HEK293T (cell line): ENCODE measurements at regions not wholly inside any gene's neighbourhood (a gene's known extent, or its start where the extent isn't known, plus 50 kb on each side); places are given as distances from the start of the nearest gene placed in this dataset.
A peak's percentile ranks its signal among the peaks of the same experiment; 100 is the strongest.

Source experiments
- CTCF ChIA-PET: fragments of 350-600 bp; formaldehyde crosslinking; extraction: SDS; loops from one replicate; lab custom pipeline; 2021; ENCODE audit warnings: antibody characterized with exemption, inconsistent platforms; lab: Yijun Ruan, JAX
- POLR2A ChIA-PET: fragments of 350-600 bp; formaldehyde crosslinking; extraction: SDS; loops from one replicate; lab custom pipeline; 2020; ENCODE audit warnings: antibody characterized with exemption, inconsistent platforms; lab: Yijun Ruan, JAX
- DNase-seq: peaks from one replicate; pipeline ENCODE4 v3.0.0; 2012; ENCODE audit warnings: mixed read lengths; ENCODE audit errors: extremely low spot score
- ARNT ChIP-seq: fragments of 450-650 bp; IDR thresholded peaks from 2 replicates; pipeline ENCODE4 v1.6.1; 2017; ENCODE audit warnings: mild to moderate bottlenecking
- BHLHE40 ChIP-seq: fragments of 450-650 bp; IDR thresholded peaks from 2 replicates; pipeline ENCODE4 v1.6.1; 2016; ENCODE audit warnings: mild to moderate bottlenecking, moderate library complexity, borderline replicate concordance
- CTBP1 ChIP-seq: fragments of 450-650 bp; IDR thresholded peaks from 2 replicates; pipeline ENCODE4 v1.6.1; 2016; ENCODE audit warnings: borderline replicate concordance
- ELF4 ChIP-seq: fragments of 450-650 bp; IDR thresholded peaks from 2 replicates; pipeline ENCODE4 v1.6.1; 2017; ENCODE audit warnings: antibody characterized with exemption
- FOXA1 ChIP-seq: fragments of 450-650 bp; IDR thresholded peaks from 2 replicates; pipeline ENCODE4 v1.6.1; 2016; ENCODE audit warnings: mild to moderate bottlenecking
- FOXK2 ChIP-seq: fragments of 450-650 bp; IDR thresholded peaks from 2 replicates; pipeline ENCODE4 v1.6.1; 2016; ENCODE audit warnings: mild to moderate bottlenecking
- FOXM1 ChIP-seq: fragments of 450-650 bp; IDR thresholded peaks from 2 replicates; pipeline ENCODE4 v1.6.1; 2017; ENCODE audit warnings: mild to moderate bottlenecking, borderline replicate concordance
- HDGF ChIP-seq: fragments of 450-650 bp; IDR thresholded peaks from 2 replicates; pipeline ENCODE4 v1.6.1; 2017; ENCODE audit warnings: antibody characterized with exemption, borderline replicate concordance
- L3MBTL2 ChIP-seq: fragments of 450-650 bp; conservative IDR thresholded peaks from 2 replicates; pipeline ENCODE4 v1.6.1; 2016; ENCODE audit warnings: mild to moderate bottlenecking
- LEF1 ChIP-seq: fragments of 450-650 bp; IDR thresholded peaks from 2 replicates; pipeline ENCODE4 v1.6.1; 2017; ENCODE audit warnings: mild to moderate bottlenecking, borderline replicate concordance
- NFRKB ChIP-seq: fragments of 450-650 bp; IDR thresholded peaks from 2 replicates; pipeline ENCODE4 v1.6.1; 2016; ENCODE audit warnings: mild to moderate bottlenecking, moderate library complexity
- SP1 ChIP-seq: fragments of 450-650 bp; IDR thresholded peaks from 2 replicates; pipeline ENCODE4 v1.6.1; 2017
- SUZ12 ChIP-seq: fragments of 450-650 bp; IDR thresholded peaks from 2 replicates; pipeline ENCODE4 v1.6.1; 2016; ENCODE audit warnings: mild to moderate bottlenecking
- TARDBP ChIP-seq: fragments of 450-650 bp; IDR thresholded peaks from 2 replicates; pipeline ENCODE4 v1.6.1; 2016
- ZNF384 ChIP-seq: fragments of 450-650 bp; IDR thresholded peaks from 2 replicates; pipeline ENCODE4 v1.6.1; 2016
- TF ChIP-seq, protein P1 (sequence below): fragments of 450-650 bp; IDR thresholded peaks from 2 replicates; pipeline ENCODE4 v1.6.1; 2016

DNA sequence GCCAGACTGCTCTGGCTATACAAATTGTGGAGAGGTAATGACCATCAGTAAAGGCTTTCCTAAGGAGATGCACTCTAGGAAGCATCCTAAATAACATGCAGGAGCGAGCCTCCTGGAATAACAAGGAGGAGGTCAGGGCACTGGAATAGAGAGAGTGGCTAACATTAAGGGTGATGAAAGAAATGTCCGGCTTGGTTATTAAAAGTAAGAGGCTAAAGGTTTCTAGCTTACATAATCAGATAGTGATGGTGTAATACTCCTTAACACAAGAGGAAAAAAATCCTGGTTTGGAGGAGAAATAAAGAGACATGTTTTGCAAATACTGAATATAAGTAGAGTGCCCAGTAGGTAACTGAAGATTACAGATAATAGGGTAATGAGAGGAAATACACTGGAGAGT is 365.7 kb downstream of the ZEB2 start:
- CTCF ChIA-PET: no interaction called here
- TF ChIP-seq NFRKB (no peak), FOXM1 (no peak), SP1 (no peak), BHLHE40 (no peak), ZNF384 (no peak), TARDBP (no peak), FOXA1 (no peak), ARNT (no peak), FOXK2 (no peak)
- TF ChIP-seq, protein P1, sequence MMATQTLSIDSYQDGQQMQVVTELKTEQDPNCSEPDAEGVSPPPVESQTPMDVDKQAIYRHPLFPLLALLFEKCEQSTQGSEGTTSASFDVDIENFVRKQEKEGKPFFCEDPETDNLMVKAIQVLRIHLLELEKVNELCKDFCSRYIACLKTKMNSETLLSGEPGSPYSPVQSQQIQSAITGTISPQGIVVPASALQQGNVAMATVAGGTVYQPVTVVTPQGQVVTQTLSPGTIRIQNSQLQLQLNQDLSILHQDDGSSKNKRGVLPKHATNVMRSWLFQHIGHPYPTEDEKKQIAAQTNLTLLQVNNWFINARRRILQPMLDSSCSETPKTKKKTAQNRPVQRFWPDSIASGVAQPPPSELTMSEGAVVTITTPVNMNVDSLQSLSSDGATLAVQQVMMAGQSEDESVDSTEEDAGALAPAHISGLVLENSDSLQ: no peak
- POLR2A ChIA-PET: no interaction called here
- DNase-seq: no peak

DNA sequence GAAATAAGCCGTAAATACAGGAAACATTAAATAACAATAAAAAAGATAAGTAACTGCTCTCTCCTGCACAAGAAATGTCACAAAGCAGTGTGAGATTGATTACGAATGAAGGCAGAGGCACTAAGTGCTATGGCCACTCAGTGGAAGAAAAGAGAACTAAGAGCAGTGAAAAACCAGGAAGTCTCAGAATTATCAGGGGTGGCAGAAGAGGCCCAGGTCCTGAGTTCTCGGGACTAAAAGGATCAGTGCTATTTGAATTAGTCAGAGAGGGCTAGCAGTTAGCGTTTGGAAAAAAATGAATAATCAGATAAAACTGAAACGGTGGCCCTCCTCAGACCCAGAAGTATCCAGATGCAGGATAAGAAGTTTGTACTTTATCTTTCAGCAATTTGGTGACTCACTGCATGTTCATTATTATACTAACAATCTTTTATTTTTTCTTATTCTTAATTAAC is 367.1 kb downstream of the ZEB2 start:
- peak; percentile 42 for DNase-seq
- ChIA-PET POLR2A (no interaction called here), CTCF (no interaction called here)
- 0 out of 2 replicates have a peak, but pooled peaks have one; percentile 19 for TF ChIP-seq CTBP1
- TF ChIP-seq FOXA1: no peak
- TF ChIP-seq, protein P1: peak; percentile 78

- ChIA-PET CTCF (no interaction called here), POLR2A (no interaction called here)
- DNase-seq: no peak
- TF ChIP-seq LEF1 (no peak), ARNT (no peak), FOXK2 (no peak), SP1 (no peak), SUZ12 (no peak), CTBP1 (no peak), ELF4 (no peak), L3MBTL2 (no peak), TARDBP (no peak), FOXM1 (no peak), HDGF (no peak)
Observed at GRCh38 chr2:144151851-144152250, 368.1 kb downstream of the ZEB2 start.

DNA sequence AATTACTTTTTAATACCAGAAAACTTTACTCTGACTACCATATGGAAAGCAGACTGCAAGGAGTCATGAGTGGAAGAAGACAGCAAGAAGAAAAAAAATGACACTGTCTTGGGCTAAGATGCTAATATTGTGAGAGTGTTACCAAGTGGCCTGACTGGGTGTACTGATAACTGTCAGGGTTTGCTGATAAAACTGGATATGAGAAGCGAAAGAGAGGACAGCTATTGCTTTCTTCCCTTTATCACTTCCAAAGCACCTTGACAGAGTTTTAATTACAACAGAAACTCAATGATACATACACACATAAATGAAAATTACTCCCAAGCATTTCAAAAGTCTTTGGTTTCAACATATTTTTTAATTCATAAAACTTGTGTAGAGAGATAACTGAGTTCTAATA is 368.5 kb downstream of the ZEB2 start:
- DNase-seq: no peak
- TF ChIP-seq ELF4 (no peak), CTBP1 (no peak)
- ChIA-PET CTCF (no interaction called here), POLR2A (no interaction called here)

GRCh38 chr2:144147356-144147755 is 372.6 kb downstream of the ZEB2 start:
- CTCF ChIA-PET: no interaction called here
- no peak for TF ChIP-seq SUZ12
- no peak for TF ChIP-seq LEF1
- no peak for TF ChIP-seq FOXK2
- no peak for TF ChIP-seq NFRKB
- TF ChIP-seq ELF4: no peak
- no peak for TF ChIP-seq CTBP1
- no peak for TF ChIP-seq HDGF
- TF ChIP-seq FOXA1: no peak
- no peak for TF ChIP-seq ARNT
- no peak for TF ChIP-seq FOXM1
- TF ChIP-seq, protein P1: no peak
- TF ChIP-seq BHLHE40: no peak
- TF ChIP-seq SP1: no peak
- no peak for TF ChIP-seq ZNF384
- TF ChIP-seq L3MBTL2: no peak
- no peak for TF ChIP-seq TARDBP
- POLR2A ChIA-PET: no interaction called here
- DNase-seq: no peak

DNA sequence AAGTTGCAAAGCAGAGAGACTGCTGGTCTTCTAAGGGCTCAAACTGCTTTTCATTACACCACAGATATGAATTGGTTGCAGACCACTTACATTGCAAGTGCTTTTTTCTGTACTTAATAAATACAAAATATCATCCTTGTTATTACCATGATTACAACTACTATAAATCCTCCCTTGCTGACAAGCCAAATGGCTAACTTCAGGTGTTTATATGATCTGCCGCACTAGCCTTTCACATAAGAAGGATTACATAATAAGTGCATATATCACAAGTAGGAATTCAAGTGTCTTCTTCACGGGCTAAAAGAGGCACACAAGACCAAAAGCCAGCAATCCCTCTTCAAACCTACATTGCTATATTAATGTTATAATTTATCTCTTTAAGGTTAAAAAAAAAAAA is 373.0 kb downstream of the ZEB2 start:
- TF ChIP-seq, protein P1: peak; percentile 44
- no peak for TF ChIP-seq FOXK2
- ChIA-PET POLR2A (no interaction called here), CTCF (no interaction called here)
- DNase-seq: no peak

DNA sequence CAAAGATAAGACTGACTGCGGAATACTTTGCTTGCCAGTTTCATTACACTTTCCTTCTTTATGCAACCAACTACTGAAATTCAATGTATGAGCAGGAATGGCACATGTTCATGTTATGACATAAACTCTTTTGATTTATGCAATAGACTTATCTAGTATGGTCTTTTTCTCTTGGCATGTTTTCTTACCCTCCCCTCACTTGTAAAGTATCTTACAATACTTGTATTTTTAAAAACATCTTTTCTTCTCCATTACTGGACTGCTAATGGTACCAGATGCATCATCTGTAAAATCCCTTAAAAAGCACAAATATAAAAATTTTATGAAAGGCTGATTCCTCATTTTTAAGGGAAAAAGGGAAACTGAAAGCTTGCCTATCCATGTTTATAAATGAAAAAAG is 373.8 kb downstream of the ZEB2 start:
- TF ChIP-seq TARDBP: no peak
- no peak for TF ChIP-seq ZNF384
- TF ChIP-seq FOXK2: no peak
- no peak for TF ChIP-seq SP1
- no peak for TF ChIP-seq HDGF
- TF ChIP-seq, protein P1: no peak
- DNase-seq: no peak
- ChIA-PET POLR2A (no interaction called here), CTCF (no interaction called here)
